ENCODE measurements at regions not wholly inside any gene's neighbourhood (a gene's known extent, or its start where the extent isn't known, plus 50 kb on each side); places are given as distances from the start of the nearest gene placed in this dataset.

GRCh38 chr5:126044931-126045565 lies 378.2 kb upstream of the GRAMD2B start:
- no peak for TF ChIP-seq CTCF (IDR thresholded peaks at IDR 0.05; ENCODE audit: low read depth, low read length)
- DNase-seq: no peak
- no peak overlapping the region for H3K27ac ChIP-seq
- no peaks in the 10 kb centered on the region for H3K9me3 ChIP-seq (ENCODE audit: severe bottlenecking)
- no peaks in the 10 kb centered on the region for H3K36me3 ChIP-seq
- no peaks in the 10 kb centered on the region for H3K27me3 ChIP-seq (ENCODE audit: insufficient read depth, low read depth, severe bottlenecking)
- no peak overlapping the region for H3K4me3 ChIP-seq (ENCODE audit: low read depth, low read length)

DNA sequence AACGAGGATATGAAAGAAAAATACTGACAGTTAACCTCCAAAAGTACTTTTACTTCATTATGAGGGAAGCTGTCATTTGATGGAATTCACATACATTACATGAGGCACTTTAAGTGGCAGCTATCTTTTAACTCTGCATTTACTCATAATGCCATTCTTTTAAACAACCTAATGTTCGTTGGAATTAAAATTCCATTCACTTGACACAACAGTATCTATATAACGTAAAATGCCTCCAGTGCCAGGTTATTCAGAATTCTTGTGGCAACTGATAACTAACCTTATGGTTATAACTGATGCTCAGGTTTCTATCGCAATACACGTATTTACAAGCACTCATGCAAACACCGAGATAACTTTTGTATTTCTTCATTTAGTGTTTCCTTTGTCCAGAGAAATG lies 376.9 kb upstream of the GRAMD2B start:
- Histone ChIP-seq H3K4me3 (ENCODE audit: low read depth, low read length) (no peak overlapping the region), H3K36me3 (no peaks in the 10 kb centered on the region), H3K9me3 (ENCODE audit: severe bottlenecking) (no peaks in the 10 kb centered on the region), H3K27ac (no peak overlapping the region), H3K27me3 (ENCODE audit: insufficient read depth, low read depth, severe bottlenecking) (no peaks in the 10 kb centered on the region)
- TF ChIP-seq CTCF (IDR thresholded peaks at IDR 0.05; ENCODE audit: low read depth, low read length): no peak
- DNase-seq: no peak

DNA sequence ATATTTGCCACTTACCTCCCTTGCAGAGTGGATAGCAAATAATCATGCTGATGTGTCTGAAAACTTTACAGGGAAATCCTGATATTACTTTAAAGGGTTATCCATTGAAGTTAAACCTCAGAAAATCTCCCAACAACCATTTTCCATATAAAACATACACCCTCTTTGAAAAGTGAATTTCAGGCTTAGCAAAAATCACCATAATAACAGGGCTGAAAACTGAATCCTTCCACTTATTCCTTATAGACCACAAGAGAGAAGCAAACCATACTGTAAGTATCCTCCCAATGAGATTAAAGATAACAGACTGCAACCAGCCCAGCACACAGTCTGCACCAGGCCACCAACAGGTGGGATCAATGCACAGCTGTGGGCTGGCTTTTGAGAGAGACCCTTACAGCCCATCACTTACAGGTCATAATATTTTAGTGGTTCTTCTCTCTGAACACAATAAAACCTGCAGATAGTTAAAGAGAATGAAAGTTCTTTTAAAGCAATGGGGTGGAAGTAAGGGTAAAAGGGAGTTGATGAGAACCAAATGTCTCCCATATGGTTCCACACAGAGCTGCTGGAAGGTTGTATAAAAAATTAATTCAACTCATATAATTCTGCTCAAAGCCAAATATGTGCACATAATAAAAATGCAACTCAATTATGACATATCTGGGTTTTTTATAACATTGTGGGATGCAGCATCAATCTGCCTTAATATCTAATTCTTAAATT lies 376.2 kb upstream of the GRAMD2B start:
- Histone ChIP-seq H3K27me3 (ENCODE audit: insufficient read depth, low read depth, severe bottlenecking) (no peaks in the 10 kb centered on the region), H3K4me3 (ENCODE audit: low read depth, low read length) (no peak overlapping the region), H3K27ac (no peak overlapping the region), H3K36me3 (no peaks in the 10 kb centered on the region), H3K9me3 (ENCODE audit: severe bottlenecking) (no peaks in the 10 kb centered on the region)
- no peak for TF ChIP-seq CTCF (IDR thresholded peaks at IDR 0.05; ENCODE audit: low read depth, low read length)
- DNase-seq: no peak

DNA sequence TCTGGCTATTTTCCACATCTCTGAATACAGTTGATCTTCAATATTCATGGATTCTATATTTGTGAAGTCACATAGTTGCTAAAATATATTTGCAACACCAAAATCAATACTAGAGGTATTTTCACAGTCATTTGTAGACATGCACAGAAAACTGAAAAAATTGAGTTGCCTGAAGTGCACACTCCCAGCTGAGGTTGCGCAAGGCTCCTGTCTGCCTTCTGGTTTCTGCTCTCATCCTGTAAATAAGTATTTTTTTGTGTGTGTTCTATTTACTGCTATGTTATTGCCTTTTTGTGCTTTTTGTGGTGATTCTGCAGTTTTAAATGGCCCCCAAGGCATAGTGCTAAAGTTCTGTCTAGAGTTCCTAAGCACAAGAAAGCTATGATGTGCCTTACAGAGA lies 371.1 kb upstream of the GRAMD2B start:
- Histone ChIP-seq H3K9me3 (ENCODE audit: severe bottlenecking) (no peaks in the 10 kb centered on the region), H3K36me3 (no peaks in the 10 kb centered on the region), H3K27me3 (ENCODE audit: insufficient read depth, low read depth, severe bottlenecking) (no peaks in the 10 kb centered on the region), H3K4me3 (ENCODE audit: low read depth, low read length) (no peak overlapping the region), H3K27ac (no peak overlapping the region)
- TF ChIP-seq CTCF (IDR thresholded peaks at IDR 0.05; ENCODE audit: low read depth, low read length): no peak
- DNase-seq: no peak

DNA sequence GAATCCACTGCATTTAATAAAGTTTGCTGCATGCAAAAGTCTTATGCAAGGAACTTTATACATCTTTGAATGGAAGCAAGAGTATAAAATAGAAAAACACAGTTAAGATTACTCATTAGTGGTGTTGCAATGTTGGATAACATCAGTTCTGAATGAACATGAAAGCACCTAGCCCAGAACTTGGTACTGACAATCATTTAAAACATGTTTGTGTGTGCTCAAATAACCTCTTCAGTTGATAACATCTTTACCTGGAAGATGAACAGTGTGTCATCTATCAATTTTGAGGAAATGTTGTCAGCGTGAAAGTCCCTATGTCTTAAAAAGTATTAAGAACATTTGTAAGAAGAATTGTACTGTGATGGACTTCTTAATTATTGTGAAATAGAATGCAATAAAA lies 370.4 kb upstream of the GRAMD2B start:
- no peak for DNase-seq
- Histone ChIP-seq H3K36me3 (no peaks in the 10 kb centered on the region), H3K4me3 (ENCODE audit: low read depth, low read length) (no peak overlapping the region), H3K27ac (no peak overlapping the region), H3K27me3 (ENCODE audit: insufficient read depth, low read depth, severe bottlenecking) (no peaks in the 10 kb centered on the region), H3K9me3 (ENCODE audit: severe bottlenecking) (no peaks in the 10 kb centered on the region)
- no peak for TF ChIP-seq CTCF (IDR thresholded peaks at IDR 0.05; ENCODE audit: low read depth, low read length)

Data from WERI-Rb-1 (cell line).